ENCODE measurements at regions not wholly inside any gene's neighbourhood (a gene's known extent, or its start where the extent isn't known, plus 50 kb on each side); places are given as distances from the start of the nearest gene placed in this dataset.

DNA sequence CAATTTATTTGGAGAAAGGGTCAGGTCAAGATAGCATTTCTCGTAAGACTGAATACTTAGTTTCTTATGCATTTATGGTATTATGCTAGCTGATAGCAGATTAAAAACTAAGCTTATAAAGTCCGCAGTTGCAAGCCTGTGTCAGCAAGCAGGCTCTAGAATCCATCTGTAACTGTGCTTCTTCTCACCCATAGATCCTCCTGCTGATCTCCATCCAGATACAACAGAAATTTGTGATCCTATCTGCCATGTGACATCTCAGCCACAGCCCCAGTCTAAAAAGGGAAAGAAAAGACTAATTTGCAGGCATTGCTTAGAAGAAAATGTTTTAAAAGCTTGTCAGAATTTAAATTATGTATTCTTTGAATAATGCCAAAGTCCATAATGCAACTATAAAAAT, 265.4 kb upstream of the CCDC54 start:
- TF ChIP-seq POLR2AphosphoS5 (IDR thresholded peaks at IDR 0.05; ENCODE audit: low read depth, low read length) (no peak), POLR2A (IDR thresholded peaks at IDR 0.05; ENCODE audit: low read depth, low read length) (no peak)

Data from GM12892 (cell line).